ENCODE measurements at regions not wholly inside any gene's neighbourhood (a gene's known extent, or its start where the extent isn't known, plus 50 kb on each side); places are given as distances from the start of the nearest gene placed in this dataset.

DNA sequence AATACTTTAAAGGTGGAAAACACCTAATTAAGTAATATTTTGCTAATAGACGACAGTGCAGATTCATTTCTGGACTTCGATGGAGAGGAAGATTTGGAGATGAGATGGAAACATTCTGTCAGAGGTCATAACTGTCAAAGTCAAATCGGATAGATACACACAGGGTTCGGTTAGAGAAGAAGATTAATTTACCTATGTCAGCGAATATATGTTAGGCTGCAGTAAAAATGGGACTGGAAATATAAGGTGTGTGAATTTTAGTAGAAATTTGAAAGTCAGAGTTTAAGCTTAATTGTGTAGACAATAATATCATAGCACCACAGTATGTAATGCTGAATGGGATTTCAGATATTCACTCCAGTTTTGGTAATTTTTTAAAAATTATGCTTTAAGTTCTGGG, 1020.3 kb upstream of the ACO1 start:
- TF ChIP-seq, protein P1, sequence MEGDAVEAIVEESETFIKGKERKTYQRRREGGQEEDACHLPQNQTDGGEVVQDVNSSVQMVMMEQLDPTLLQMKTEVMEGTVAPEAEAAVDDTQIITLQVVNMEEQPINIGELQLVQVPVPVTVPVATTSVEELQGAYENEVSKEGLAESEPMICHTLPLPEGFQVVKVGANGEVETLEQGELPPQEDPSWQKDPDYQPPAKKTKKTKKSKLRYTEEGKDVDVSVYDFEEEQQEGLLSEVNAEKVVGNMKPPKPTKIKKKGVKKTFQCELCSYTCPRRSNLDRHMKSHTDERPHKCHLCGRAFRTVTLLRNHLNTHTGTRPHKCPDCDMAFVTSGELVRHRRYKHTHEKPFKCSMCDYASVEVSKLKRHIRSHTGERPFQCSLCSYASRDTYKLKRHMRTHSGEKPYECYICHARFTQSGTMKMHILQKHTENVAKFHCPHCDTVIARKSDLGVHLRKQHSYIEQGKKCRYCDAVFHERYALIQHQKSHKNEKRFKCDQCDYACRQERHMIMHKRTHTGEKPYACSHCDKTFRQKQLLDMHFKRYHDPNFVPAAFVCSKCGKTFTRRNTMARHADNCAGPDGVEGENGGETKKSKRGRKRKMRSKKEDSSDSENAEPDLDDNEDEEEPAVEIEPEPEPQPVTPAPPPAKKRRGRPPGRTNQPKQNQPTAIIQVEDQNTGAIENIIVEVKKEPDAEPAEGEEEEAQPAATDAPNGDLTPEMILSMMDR (IDR thresholded peaks at IDR 0.05), result no peak
- TF ChIP-seq POLR2A (IDR thresholded peaks at IDR 0.05) (no peak), EP300 (IDR thresholded peaks at IDR 0.05) (no peak)

All from ovary (tissue), 3 donors.